GM19193 (cell line): ENCODE measurements at regions not wholly inside any gene's neighbourhood (a gene's known extent, or its start where the extent isn't known, plus 50 kb on each side); places are given as distances from the start of the nearest gene placed in this dataset.

ENCODE experiments used
- POLR2A ChIP-seq: IDR thresholded peaks from 4 replicates; pipeline ENCODE4 v1.6.1; 2011; ENCODE audit not compliant: insufficient read depth, insufficient read length; ENCODE audit errors: extremely low read depth

GRCh38 chr15:31476236-31476810 lies 149.7 kb downstream of the KLF13 start:
- TF ChIP-seq POLR2A: no peak

DNA sequence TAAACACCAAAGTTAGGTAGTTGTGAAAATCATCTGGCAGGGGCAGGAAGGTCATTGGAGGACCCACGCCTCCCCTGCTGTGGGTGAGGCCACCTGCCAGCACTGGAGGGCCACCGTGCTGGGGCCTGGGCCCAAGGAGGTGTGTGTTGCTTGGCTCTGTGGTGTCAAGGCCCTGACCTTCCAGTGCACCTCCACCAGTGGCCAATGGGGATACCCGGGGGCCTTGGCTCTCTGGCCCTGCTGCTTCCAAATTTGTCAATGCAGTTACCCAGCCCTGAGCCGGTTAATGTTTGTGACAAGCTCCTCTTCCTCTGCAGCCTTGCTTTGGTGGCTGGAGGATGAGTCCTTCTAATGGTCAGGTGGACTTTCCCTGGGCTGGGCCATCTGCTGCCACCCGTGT lies 150.2 kb downstream of the KLF13 start:
- TF ChIP-seq POLR2A: no peak

- no peak for TF ChIP-seq POLR2A
Measured at GRCh38 chr15:31477301-31477700, 150.7 kb downstream of the KLF13 start.

DNA sequence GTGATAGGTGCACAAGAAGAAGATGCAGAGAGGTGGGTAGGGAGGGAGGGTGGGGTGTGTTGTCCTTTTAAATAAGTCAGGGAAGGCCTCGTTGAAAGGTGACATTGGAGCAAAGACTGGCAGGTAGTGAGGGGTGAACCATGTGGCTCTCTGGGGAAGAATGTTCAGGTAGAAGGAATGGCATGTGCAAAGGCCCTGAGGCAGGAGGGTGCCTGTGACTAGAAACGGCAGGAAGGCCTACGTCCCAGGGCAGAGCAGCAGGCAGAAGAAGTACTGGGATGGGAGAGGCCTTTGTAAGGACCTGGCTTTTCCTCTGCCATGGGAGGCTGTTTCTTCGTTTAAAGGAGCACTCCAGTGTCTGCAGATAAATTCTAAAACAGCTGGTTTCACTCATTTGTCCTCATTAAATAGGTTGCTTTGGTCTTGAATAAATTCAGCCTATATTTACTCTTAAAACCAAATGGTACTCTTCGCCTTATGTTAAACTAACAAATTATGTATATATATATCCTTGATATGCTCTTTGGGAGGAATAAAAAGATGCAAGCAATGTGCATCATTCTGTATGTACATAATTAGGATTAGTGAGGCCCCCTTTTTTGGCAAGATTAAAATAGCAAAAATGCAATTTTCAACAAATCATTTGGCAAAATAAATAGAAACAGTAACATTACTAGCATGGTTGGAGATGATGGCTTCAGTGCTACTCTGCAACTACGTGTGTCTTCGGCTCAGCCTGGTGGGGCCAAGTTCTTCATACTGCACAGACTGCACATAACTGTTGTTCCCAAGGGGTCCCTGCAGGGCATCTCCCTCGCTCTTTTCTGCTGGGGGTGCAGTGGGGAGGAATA lies 151.4 kb downstream of the KLF13 start:
- TF ChIP-seq POLR2A: no peak

DNA sequence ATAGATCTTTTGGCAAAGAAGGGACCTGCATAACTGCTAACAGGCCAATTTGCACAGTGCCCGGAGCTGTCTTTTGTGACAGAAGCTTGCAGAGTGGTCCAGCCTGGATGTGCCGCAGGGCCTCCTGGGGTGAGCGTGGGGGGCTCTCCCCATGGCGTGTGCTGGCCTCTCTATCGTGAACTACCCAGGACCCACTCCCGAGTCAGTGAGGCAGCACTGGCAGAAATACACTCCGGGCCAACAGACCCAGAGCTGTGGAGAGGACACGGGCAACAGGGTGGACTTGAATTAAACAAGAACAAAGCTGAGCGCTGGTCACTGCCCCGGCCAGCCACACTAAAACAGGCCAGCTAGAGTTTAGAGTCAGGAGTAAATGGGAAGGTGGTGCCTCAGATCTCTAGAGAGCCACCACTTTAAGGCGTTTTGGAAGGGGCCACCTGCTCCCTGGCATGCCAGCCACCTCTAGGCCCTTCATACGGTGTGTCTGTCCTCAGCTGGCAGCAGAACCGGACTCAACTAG lies 152.1 kb downstream of the KLF13 start:
- TF ChIP-seq POLR2A: no peak

DNA sequence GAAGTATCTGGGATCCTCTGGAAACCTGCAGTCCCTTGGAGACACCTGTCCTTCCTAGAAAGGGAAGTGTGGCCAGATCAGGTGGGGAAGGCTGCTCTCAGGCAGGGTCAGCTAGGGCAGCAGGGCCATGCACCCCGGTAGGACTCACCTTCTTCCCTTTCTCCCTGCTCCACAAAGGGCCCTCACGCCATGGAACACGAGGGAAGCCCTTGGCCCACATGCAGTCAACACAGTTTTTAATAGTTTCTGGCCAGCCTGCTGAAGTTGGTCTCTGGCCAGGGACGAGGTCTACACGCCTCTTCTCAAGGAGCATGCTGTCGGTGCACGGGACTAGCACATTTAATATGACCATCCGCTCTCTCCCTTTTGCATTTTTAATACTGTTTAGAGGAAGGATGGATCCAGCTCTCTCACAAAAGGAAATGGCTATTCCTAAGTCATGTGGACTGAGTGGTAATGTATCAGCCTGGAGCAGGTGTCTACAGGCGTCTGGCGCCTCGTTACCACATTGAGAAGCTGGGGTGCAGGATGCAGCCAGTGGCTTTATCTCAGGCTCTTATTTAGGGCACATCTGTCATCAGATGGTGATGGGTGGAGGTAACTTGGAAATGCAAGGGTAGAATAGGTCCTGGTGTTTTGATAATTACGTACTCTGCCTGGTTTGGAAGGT lies 153.9 kb downstream of the KLF13 start:
- no peak for TF ChIP-seq POLR2A

DNA sequence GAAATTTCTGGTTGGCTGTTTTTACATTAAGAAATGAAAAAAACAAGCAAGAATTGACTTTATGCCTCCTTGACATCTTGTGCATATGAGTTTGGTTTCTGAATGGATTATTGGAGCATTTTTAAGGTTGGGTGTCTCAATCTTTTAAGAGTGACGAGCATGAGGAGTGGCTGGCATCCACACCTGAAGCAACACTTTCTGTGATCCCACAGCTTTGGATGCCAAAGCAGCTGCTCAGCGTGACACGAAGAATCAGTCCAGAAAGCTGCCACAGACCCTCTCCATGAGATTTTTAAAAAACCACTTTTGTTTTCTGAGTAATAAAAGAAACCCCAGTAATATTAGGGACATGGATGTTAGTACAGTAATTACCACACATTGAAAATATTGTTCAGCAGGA lies 154.5 kb downstream of the KLF13 start:
- no peak for TF ChIP-seq POLR2A

DNA sequence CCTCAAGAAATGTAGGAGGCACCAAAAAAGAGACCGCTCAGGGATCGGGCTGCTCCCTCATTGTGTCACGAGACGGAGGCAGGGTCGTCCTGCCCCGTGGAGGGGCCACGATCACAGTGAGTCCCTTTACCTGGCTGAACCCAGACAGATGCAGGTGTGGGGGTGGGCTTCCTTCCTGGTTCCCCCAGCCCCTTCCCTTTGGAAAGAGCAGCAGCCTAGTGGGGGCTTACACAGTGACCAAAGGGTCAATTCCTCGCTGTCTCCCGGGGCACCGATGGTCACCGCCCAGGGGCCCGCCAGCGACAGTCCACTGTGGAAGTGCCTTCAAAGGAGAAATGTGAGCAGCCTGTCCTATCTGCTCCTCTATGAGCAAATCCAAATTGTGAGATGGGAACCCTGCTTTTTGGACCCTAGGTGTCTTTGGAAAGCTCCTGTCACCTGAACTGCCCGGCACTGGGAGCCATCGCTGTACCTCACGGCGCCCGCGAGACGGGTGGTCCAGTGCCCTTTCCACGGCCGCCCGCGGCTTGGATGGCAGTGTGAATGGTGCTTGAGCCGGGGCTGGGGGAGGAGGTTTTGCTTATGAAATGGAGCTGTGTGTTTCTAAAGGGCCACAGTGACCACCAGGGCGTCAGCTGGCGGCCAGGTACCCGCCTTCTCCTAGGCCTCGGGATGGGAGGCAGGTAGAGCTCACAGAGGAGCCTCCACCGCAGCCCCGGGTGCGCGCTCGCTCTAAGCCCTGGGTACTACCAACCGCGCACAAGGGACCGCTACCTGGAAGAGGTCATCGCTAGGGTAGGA lies 155.7 kb downstream of the KLF13 start:
- no peak for TF ChIP-seq POLR2A

GRCh38 chr15:31483053-31483985 lies 156.7 kb downstream of the KLF13 start:
- TF ChIP-seq POLR2A: no peak

DNA sequence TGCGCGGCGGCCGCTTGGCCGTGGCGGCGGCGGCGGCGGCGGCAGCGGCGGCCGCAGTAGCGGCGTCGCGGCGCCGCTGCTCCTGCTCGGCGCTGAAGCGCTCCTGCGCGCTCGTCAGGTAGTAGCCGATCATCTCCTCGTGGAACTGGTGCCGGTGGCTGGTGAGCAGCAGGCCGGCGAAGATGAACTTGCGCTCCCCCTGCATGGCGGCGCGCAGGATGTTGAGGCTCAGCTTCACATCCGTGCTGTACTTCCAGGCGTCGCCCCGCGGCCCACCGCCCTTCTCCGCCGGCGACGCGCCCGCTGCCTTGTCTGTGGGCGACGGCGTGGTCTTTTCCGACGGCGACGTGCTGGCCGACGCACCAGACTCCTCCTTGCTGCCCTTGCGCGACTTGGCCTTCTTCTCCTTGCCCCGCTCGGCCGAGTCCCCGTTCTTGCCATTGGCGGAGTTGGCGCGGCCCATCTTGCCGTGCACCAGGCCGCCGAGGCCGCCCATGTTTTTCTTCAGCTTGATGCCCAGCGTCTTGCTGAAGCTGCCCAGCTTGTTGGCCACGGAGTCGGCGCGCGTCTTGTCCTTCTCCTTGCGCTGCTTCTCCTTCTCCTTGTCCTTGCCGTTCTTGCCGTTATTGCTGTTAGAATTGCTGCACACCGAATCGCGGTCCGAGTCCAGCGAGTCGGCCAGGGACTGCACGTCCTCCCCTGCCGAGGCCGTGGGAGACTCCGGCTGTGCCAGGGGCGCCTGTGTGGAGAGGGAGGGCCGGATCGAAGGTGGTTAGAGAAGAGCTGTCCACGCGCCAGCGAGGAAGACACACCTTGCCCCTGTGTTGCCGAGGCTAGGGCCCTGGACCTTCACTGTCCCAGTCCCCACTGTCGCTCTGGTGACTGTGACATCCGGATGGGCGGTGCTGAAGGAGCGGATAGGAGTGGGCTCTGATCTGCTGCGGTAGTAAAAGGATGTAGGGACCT lies 157.6 kb downstream of the KLF13 start:
- TF ChIP-seq POLR2A: no peak

DNA sequence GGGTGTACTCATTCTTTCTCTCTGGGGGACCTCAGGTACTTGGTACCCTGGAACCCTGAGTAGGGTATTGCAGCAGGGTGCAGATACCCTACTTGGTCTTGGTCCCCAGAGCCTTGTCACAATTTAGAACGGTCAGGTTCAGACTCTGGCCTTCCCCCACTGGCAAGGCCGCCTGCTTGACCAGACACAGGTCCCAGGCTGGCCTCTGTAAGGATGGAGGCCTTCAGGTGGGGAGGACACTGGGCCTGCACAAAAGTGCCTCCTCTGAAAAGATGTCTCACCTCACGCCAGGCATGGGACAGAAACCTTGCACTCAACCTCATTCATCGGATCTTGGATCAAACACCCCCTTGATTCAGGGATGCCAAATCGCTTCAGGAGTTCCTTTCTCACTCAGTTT lies 158.4 kb downstream of the KLF13 start:
- no peak for TF ChIP-seq POLR2A

- no peak for TF ChIP-seq POLR2A
Measured at GRCh38 chr15:31485431-31485830, 158.8 kb downstream of the KLF13 start.
